ENCODE measurements at regions not wholly inside any gene's neighbourhood (a gene's known extent, or its start where the extent isn't known, plus 50 kb on each side); places are given as distances from the start of the nearest gene placed in this dataset.
"Not testable (repeated sequence)": the region's sequence is repeated elsewhere in the genome, so short reads cannot be mapped to it uniquely, and the experiment has no call there.

DNA sequence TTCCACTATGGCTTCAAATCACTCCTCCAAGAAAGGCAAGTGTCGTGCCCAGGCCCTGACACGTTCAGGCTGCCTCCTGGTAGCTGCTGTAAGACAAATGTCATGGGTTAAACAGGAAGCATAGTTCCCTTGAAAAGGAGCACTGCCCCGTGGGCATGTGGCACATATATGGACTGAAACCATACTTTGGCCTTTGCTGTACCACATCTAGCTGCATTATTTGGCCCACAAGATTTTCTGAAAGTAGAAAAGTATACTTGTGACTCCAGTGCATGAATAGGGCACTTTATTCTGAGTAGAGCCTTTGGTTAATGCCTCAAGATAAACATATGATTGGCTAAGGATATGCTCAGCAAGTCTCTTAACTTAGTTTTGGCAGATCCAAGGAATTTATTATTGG, 218.7 kb upstream of the EGLN3 start:
- intact Hi-C loops (cut with DNase I) = no loop called here
- no peak for DNase-seq

DNA sequence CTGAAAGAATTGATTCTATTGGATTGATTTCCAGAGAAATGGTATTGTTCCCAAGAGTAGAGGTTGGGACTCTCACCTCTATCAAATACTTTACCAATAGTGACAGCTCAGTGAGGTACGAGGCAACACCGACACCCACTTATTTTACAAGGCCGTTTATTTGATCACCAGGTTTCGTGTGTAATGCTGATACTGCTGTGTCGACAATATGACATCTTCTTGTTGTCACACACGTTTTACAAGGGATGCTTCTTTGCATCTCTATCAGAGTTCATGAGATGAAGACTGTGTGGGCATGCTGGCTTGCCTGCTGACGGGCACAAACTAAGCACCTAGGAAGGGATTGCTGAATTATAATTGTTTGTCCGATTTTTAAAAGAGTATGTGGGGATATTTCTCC, 217.8 kb upstream of the EGLN3 start:
- no peak for DNase-seq

DNA sequence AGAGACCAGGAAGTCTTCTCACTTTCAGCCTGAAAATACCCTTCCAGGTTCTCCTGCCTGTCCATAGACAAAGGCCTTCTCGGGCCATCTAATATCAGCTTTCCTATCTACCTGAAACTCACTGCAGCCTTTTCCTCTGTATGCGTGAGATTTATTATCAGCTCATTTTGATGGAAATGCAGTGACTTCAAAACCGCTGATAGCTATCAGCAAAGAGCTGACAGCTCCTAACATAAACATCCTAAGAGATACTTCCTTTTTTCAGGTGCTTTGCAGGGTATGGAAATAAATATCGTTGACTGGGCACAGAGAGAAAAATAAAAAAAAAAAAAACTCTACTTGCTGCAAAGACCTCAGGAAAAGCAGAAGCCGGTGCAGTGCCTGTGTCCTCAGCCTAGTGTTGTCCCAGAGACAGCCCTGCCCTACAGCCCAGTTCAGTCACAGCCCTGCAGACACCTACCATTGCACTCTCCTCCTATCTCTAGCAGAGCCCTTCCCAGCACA, 215.0 kb upstream of the EGLN3 start:
- no peak for DNase-seq
- intact Hi-C loops (cut with DNase I) = no loop called here

More for the DNA sequence above, 217.8 kb upstream of the EGLN3 start:
- intact Hi-C loops (cut with DNase I) = no loop called here

DNA sequence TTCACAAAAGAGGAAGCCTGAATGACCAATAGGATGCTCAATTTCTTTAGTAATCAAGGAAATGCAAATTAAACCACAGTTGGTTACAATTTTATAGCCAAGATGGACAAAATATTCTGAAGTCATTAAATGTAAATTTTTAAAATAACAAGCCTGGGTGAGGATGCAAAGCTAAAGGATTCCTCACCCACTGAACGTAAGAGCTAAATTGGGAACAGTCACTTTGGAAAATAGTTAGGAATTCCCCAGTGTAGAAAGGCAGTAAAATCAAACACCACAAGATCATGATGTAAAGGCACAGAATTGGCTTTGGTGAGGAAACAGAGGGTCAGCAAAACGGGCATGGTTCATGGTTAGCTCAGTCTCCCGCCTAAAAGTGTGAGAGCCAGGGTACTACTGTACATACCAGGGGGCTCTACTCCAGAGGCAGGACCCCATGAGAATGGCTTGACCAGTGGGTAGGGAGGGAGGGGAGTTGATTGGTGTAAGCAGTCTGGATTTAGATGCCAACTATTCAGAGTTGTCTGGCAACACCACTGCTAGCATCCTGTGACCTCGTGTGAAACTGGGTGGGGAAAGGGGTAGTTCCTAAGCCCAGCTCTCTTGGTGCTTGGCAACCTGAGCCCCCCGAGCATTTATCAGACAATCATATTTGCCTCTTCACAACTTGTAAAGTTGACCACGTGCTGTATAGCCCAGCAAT, 213.4 kb upstream of the EGLN3 start:
- intact Hi-C loops (cut with DNase I) = no loop called here
- DNase-seq = no peak

DNA sequence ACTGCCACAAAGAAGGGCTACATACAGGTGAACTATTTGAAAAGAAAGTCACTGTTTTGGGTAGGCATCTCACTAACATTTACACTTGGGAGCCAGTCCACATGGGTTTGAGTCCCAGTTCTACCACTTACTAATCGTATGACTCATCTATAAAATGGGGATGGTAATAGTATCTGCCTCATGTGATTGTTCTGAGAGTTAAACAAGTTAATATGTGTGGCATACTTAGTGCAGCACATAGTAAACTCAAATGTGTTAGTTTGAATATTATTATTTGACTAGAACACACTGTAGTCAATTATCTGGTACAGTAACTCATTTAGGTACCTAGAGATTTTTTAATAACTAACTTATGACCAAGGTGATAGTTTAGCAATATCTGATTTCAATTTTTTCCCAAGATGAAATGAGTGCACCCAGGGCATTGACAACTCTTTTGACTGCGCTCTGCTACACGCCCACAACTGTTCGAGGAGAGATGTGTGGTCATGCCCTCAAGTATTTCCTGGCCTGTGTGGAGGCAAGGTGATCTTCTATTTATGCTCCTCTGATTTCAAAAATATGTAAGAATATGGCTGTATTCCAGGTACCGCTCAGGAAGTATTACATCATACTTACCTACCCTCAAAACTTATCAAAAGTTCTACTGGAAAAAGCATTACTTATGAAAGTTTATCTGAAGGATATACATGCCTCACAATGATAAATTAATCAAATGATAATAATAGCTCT, 210.6 kb upstream of the EGLN3 start:
- no peak for DNase-seq
- intact Hi-C loops (cut with DNase I) = no loop called here

DNA sequence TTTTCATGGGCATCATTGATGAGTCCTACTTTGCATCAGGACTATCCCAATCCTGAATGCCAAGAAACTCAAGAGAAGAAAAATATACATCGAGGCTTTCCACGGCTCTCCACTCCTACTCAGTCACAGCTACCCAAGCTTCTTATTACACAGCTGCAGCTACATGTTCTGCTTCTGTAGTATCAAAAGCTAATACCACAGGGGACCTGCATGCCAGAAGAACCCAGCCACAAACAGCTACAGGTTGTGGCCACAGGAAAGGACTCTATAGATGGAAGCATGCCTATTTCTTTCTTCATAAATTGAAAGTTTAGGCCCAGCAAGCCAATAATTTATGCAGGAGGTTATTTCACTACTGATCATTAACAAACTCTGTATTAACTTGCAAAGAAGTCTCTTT, 209.7 kb upstream of the EGLN3 start:
- no peak for DNase-seq
- intact Hi-C loops (cut with DNase I) = no loop called here

- intact Hi-C loops (cut with DNase I) = no loop called here
- no peak for DNase-seq
Observed at GRCh38 chr14:34157651-34158050, 206.8 kb upstream of the EGLN3 start.

GRCh38 chr14:34147461-34147860, 196.6 kb upstream of the EGLN3 start:
- no peak for DNase-seq
- intact Hi-C loops (cut with DNase I) = no loop called here

DNA sequence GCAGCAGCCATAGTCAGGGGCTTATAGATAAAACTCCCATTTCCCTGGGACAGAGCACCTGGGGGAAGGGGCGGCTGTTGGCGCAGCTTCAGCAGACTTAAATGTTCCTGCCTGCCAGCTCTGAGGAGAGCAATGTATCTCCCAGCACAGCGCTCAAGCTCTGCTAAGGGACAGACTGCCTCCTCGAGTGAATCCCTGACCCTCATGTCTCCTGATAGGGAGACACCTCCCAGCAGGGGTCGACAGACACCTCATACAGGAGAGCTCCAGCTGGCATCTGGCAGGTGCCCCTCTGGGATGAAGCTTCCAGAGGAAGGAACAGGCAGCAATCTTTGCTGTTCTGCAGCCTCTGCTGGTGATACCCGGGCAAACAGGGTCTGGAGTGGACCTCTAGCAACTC, 189.3 kb upstream of the EGLN3 start:
- intact Hi-C loops (cut with DNase I); DNase-seq: not testable (repeated sequence)

- intact Hi-C loops (cut with DNase I) = not testable (repeated sequence)
- DNase-seq = peak in 8 of 42 donors; percentile 7 to 46 (median 22)
Observed at GRCh38 chr14:34139160-34140121, 188.6 kb upstream of the EGLN3 start.

- intact Hi-C loops (cut with DNase I) = no loop called here
- no peak for DNase-seq
Observed at GRCh38 chr14:34138175-34138574, 187.3 kb upstream of the EGLN3 start.

- intact Hi-C loops (cut with DNase I) = no loop called here
- DNase-seq = no peak
Observed at GRCh38 chr14:34137001-34137745, 186.3 kb upstream of the EGLN3 start.

DNA sequence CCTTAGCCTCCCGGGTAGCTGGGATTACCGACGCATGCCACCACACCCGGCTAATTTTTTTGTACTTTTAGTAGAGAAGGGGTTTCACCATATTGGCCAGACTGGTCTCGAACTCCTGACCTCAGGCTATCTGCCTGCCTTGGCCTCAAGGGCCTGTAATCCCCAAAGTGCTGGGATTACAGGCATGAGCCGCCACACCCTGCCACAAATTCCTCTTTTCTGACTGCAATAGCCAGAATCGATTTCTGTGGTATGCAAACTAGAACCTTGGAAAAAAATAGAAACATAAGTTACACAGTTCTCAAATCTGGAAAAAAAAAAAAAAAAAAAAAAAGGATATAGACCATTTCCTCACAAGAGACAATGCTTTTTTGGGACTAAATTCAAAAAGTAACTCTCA, 184.6 kb upstream of the EGLN3 start:
- DNase-seq = no peak
- intact Hi-C loops (cut with DNase I) = no loop called here

- intact Hi-C loops (cut with DNase I) = no loop called here
- DNase-seq = no peak
Observed at GRCh38 chr14:34134484-34134883, 183.6 kb upstream of the EGLN3 start.

- intact Hi-C loops (cut with DNase I) = no loop called here
- no peak for DNase-seq
Observed at GRCh38 chr14:34129927-34130552, 179.2 kb upstream of the EGLN3 start.

DNA sequence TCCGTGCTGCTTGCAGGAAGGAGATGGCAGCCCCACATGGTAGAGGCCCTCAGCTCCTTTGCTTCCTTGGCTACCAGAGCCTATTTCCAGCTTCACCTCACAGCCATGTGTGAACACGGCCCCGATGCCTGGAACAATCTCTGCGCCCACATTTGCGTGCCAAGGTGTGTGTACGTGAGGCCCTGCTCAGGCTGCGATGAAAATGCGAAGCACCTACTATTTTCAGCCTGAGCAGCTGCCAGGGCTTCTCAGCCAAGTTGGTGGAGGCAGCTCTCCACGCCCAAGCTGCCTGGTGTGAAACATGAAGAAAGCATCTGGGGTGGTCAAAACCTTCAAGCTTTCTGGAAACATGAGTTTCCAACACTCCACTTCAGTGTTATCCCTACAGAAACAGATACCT, 177.8 kb upstream of the EGLN3 start:
- intact Hi-C loops (cut with DNase I) = no loop called here
- DNase-seq = no peak

- intact Hi-C loops (cut with DNase I) = no loop called here
- DNase-seq = no peak
Observed at GRCh38 chr14:34126586-34126985, 175.7 kb upstream of the EGLN3 start.

- no peak for DNase-seq
- intact Hi-C loops (cut with DNase I) = no loop called here
Observed at GRCh38 chr14:34124585-34124984, 173.7 kb upstream of the EGLN3 start.

DNA sequence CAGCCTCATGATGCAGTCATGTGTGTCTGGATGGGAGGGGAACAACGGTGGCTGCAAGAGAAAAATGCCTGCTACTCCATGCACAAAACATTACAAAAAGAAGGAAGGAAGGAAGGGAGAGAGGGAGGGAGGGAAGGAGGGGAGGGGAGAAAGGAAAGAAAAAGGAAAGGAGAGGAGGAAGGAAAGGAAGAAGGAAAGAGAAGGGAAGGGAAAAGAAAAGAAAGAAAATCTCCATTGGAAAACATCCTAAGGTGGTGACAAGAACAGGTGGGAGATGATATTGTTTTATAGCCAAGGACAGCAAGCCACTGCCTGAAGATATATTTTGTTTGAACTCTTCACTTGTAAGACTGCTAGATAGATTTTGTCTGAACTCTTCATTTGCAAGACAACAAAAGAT, 171.8 kb upstream of the EGLN3 start:
- no peak for DNase-seq
- intact Hi-C loops (cut with DNase I) = no loop called here

Measured in head of caudate nucleus (tissue), 42 donors.